ENCODE measurements at regions not wholly inside any gene's neighbourhood (a gene's known extent, or its start where the extent isn't known, plus 50 kb on each side); places are given as distances from the start of the nearest gene placed in this dataset.
"Not testable (repeated sequence)": the region's sequence is repeated elsewhere in the genome, so short reads cannot be mapped to it uniquely, and the experiment has no call there.

- intact Hi-C loops (cut with micrococcal nuclease), result no loop called here
- Mint-ChIP-seq H3K4me1 (no peaks in the 10 kb centered on the region), H3K4me3 (no peak overlapping the region), H3K27ac (no peak overlapping the region), H3K36me3 (ENCODE audit: low read depth) (no peaks in the 10 kb centered on the region), H3K27me3 (no peaks in the 10 kb centered on the region), H3K9me3 (peaks cover 7% of the 10 kb centered on the region)
- no peak for DNase-seq
Observed at GRCh38 chr3:109863701-109864100, 526.4 kb upstream of the DPPA4 start.

- intact Hi-C loops (cut with micrococcal nuclease), result no loop called here
- no peaks in the 10 kb centered on the region for H3K4me1 Mint-ChIP-seq
- no peak overlapping the region for H3K27ac Mint-ChIP-seq
- H3K9me3 Mint-ChIP-seq, result peaks cover 5% of the 10 kb centered on the region
- no peaks in the 10 kb centered on the region for H3K27me3 Mint-ChIP-seq
- no peak overlapping the region for H3K4me3 Mint-ChIP-seq
- H3K36me3 Mint-ChIP-seq (ENCODE audit: low read depth), result no peaks in the 10 kb centered on the region
- DNase-seq, result no peak
Observed at GRCh38 chr3:109864452-109864851, 527.1 kb upstream of the DPPA4 start.

DNA sequence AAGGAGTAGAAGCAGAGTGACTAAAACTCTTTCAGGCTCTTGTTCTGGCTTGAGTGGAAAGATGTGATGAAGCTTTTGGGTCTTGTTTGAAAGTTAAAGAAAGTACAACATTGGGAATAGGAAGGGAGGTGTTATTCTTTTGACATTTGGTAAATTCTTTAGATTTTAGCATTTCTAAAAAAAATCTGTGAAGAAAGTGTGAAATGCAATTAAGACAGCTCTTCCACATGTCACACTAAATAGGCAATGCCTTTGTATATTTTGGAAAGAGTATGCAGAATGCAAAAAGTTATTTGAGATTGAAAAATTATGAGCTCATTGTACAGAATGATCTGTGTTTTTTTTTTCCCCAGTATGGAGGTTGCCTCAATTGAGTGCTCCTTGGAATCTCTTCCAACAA, 532.2 kb upstream of the DPPA4 start:
- H3K27ac Mint-ChIP-seq, result no peak overlapping the region
- H3K36me3 Mint-ChIP-seq (ENCODE audit: low read depth), result no peaks in the 10 kb centered on the region
- intact Hi-C loops (cut with micrococcal nuclease), result no loop called here
- H3K9me3 Mint-ChIP-seq, result no peaks in the 10 kb centered on the region
- no peak overlapping the region for H3K4me3 Mint-ChIP-seq
- H3K27me3 Mint-ChIP-seq, result no peaks in the 10 kb centered on the region
- no peaks in the 10 kb centered on the region for H3K4me1 Mint-ChIP-seq
- no peak for DNase-seq

DNA sequence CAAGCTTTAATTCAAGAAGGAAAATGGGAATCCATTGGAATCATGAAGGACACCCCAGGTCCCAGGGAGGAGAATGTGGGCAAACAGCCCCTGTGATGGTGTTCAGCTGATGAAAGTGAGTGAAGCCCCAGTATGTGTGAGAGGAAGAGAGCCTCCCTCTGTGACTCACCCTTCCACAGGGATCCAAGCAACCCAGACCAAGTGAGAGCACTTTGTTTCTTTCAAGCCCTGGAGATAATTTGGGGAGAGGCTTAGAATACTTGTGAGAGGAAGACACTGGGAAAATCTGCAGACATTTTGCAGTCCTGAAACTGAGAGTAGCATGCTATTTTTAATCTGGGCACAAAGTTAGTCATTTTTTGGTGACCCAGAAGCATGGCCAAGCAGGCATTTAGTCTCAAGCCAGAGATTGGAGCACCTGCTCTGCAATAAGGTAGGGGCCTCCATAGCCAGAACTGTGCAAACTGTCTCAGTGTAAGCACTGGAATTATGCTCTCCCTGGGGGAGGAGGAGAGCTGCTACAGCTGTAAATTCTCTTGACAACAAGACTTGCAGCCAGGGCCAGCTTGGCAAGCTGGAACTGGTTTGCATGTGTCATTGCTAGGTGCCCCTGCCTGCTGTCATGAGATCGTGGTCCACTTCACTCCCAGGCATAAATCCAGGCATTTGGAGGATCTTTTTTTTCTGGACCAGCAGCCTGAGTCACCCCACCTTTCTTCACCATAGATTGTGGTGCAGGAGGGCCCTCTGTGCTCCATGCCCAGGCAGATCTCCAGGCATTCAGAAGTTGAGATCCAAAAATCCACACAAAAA, 537.8 kb upstream of the DPPA4 start:
- H3K27me3 Mint-ChIP-seq, result no peaks in the 10 kb centered on the region
- no peak overlapping the region for H3K4me3 Mint-ChIP-seq
- DNase-seq, result no peak
- H3K9me3 Mint-ChIP-seq, result peaks cover 6% of the 10 kb centered on the region
- no peaks in the 10 kb centered on the region for H3K36me3 Mint-ChIP-seq (ENCODE audit: low read depth)
- H3K27ac Mint-ChIP-seq, result no peak overlapping the region
- no peaks in the 10 kb centered on the region for H3K4me1 Mint-ChIP-seq
- intact Hi-C loops (cut with micrococcal nuclease), result no loop called here

DNA sequence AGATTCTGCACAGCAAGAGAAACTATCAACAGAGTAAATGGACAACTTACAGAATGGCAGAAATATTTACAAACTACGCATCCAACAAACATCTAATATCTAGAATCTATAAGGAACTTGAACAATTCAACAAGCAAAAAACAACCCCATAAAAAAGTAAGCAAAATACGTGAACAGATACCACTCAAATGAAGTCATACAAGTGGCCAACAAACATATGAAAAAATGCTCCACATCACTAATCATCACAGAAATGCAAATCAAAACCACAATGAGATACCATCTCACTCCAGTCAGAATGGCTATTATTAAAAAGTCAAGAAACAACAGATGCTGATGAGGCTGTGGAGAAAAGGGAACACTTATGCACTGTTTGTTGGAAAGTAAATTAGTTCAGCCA, 540.3 kb upstream of the DPPA4 start:
- H3K4me3 Mint-ChIP-seq; H3K4me1 Mint-ChIP-seq; DNase-seq; H3K36me3 Mint-ChIP-seq (ENCODE audit: low read depth); intact Hi-C loops (cut with micrococcal nuclease); H3K9me3 Mint-ChIP-seq; H3K27ac Mint-ChIP-seq; H3K27me3 Mint-ChIP-seq: not testable (repeated sequence)

DNA sequence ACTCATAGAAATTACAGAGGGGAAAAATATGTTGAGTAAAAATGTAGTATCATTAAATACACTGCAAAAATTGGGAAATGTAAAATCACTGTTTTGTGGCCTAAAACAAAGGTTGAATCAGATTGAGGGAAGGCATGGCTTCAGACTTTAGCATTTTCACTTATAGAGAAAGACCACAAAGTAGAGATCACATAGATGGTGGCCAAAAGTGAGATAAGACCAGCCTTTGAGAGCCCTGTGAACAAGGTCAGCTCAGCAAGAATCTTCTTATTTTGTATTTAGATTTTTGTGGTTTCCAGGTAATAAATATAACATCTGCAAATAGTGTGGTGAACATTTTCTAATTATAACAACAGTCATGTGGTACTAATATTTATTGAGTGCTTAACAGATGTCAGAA, 544.8 kb upstream of the DPPA4 start:
- no peak for DNase-seq
- H3K27me3 Mint-ChIP-seq, result no peaks in the 10 kb centered on the region
- no peak overlapping the region for H3K27ac Mint-ChIP-seq
- intact Hi-C loops (cut with micrococcal nuclease), result no loop called here
- peaks cover 9% of the 10 kb centered on the region for H3K9me3 Mint-ChIP-seq
- H3K36me3 Mint-ChIP-seq (ENCODE audit: low read depth), result no peaks in the 10 kb centered on the region
- no peaks in the 10 kb centered on the region for H3K4me1 Mint-ChIP-seq
- no peak overlapping the region for H3K4me3 Mint-ChIP-seq

DNA sequence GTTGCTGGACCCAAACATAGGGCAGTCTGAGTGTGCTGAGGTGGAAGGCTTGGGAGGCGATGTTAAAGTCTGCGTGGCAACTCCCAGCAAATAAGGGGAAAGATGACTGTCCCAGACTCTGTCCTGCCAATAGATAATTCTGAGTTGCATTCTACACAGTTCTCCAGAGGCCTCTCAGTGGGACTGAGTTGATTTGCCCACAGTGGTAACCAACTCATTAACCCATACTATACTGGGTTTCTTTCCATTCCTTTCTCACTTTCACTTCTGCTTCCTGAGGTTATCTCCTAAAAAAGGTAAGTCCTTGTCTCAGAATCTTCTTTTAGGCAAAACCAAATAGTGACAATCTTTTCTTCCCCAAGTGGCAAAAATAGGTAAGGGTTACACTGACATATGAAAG, 549.9 kb upstream of the DPPA4 start:
- no peak for DNase-seq
- intact Hi-C loops (cut with micrococcal nuclease), result no loop called here
- H3K4me1 Mint-ChIP-seq, result no peaks in the 10 kb centered on the region
- H3K27ac Mint-ChIP-seq, result no peak overlapping the region
- H3K27me3 Mint-ChIP-seq, result no peaks in the 10 kb centered on the region
- no peaks in the 10 kb centered on the region for H3K36me3 Mint-ChIP-seq (ENCODE audit: low read depth)
- no peak overlapping the region for H3K4me3 Mint-ChIP-seq
- H3K9me3 Mint-ChIP-seq, result peaks cover 9% of the 10 kb centered on the region

DNA sequence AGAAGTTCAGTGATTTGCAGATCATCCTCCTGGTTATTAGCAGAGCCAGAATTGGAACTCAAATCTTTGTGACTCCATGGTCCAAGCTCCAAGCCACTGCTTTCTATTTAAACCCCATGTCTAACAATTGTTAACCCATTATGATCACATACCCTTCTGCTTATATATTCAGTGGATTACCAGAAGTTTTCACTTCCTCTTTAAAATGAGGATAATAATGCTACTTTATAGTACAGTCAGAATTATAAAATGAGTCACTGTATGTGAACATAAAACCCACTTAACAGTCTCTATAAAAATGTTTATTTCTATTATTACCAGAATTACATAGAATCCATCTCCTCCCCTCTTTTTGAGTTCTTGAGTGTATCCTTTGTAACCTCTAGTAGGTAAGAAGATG, 550.7 kb upstream of the DPPA4 start:
- intact Hi-C loops (cut with micrococcal nuclease), result no loop called here

DNA sequence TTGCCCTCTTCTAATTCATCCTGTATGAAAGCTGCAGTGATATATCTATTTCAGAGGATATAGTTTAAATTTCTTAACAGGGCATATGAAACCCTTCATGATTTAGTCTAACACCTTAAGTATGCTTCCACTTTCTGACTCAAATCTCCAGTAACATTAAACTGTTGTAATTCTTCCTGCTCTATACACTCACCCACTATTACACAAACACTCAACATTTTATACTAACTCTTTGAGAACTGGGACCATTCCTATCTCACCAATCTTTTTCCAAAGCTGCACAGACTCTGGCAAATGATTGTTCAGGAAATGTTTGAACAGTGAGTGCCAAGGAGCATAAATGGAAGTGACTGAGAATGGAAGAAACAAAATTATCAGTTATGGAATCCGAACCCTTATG, 560.4 kb upstream of the DPPA4 start:
- Mint-ChIP-seq H3K4me3 (no peak overlapping the region), H3K9me3 (no peaks in the 10 kb centered on the region), H3K36me3 (ENCODE audit: low read depth) (no peaks in the 10 kb centered on the region), H3K27me3 (no peaks in the 10 kb centered on the region), H3K27ac (no peak overlapping the region), H3K4me1 (peaks cover 8% of the 10 kb centered on the region)
- intact Hi-C loops (cut with micrococcal nuclease), result no loop called here
- no peak for DNase-seq

More for the DNA sequence above, 550.7 kb upstream of the DPPA4 start:
- no peak for DNase-seq
- no peaks in the 10 kb centered on the region for H3K27me3 Mint-ChIP-seq
- H3K4me1 Mint-ChIP-seq, result no peaks in the 10 kb centered on the region
- H3K27ac Mint-ChIP-seq, result no peak overlapping the region
- H3K36me3 Mint-ChIP-seq (ENCODE audit: low read depth), result no peaks in the 10 kb centered on the region
- H3K9me3 Mint-ChIP-seq, result peaks cover 9% of the 10 kb centered on the region
- H3K4me3 Mint-ChIP-seq, result no peak overlapping the region

- intact Hi-C loops (cut with micrococcal nuclease), result no loop called here
- Mint-ChIP-seq H3K9me3 (no peaks in the 10 kb centered on the region), H3K27ac (no peak overlapping the region)
Observed at GRCh38 chr3:109899925-109900324, 562.6 kb upstream of the DPPA4 start.

GRCh38 chr3:109900783-109901182, 563.4 kb upstream of the DPPA4 start:
- H3K9me3 Mint-ChIP-seq, result no peaks in the 10 kb centered on the region
- no peaks in the 10 kb centered on the region for H3K27me3 Mint-ChIP-seq
- no peak for DNase-seq
- no peak overlapping the region for H3K27ac Mint-ChIP-seq
- no peak overlapping the region for H3K4me3 Mint-ChIP-seq
- no peaks in the 10 kb centered on the region for H3K36me3 Mint-ChIP-seq (ENCODE audit: low read depth)
- H3K4me1 Mint-ChIP-seq, result peaks cover 8% of the 10 kb centered on the region
- intact Hi-C loops (cut with micrococcal nuclease), result no loop called here

More at GRCh38 chr3:109899925-109900324, 562.6 kb upstream of the DPPA4 start:
- no peaks in the 10 kb centered on the region for H3K27me3 Mint-ChIP-seq
- H3K4me1 Mint-ChIP-seq, result peaks cover 8% of the 10 kb centered on the region
- no peaks in the 10 kb centered on the region for H3K36me3 Mint-ChIP-seq (ENCODE audit: low read depth)
- no peak overlapping the region for H3K4me3 Mint-ChIP-seq
- DNase-seq, result no peak

GRCh38 chr3:109902549-109902948, 565.2 kb upstream of the DPPA4 start:
- H3K4me1 Mint-ChIP-seq, result peaks cover 8% of the 10 kb centered on the region
- H3K27me3 Mint-ChIP-seq, result no peaks in the 10 kb centered on the region
- no peak for DNase-seq
- no peak overlapping the region for H3K4me3 Mint-ChIP-seq
- H3K9me3 Mint-ChIP-seq, result peaks cover 9% of the 10 kb centered on the region
- intact Hi-C loops (cut with micrococcal nuclease), result no loop called here
- no peaks in the 10 kb centered on the region for H3K36me3 Mint-ChIP-seq (ENCODE audit: low read depth)
- H3K27ac Mint-ChIP-seq, result no peak overlapping the region

- H3K9me3 Mint-ChIP-seq, result peaks cover 9% of the 10 kb centered on the region
- no peak overlapping the region for H3K4me3 Mint-ChIP-seq
- H3K27ac Mint-ChIP-seq, result no peak overlapping the region
- peaks cover 8% of the 10 kb centered on the region for H3K4me1 Mint-ChIP-seq
- intact Hi-C loops (cut with micrococcal nuclease), result no loop called here
- H3K27me3 Mint-ChIP-seq, result no peaks in the 10 kb centered on the region
- DNase-seq, result no peak
- no peaks in the 10 kb centered on the region for H3K36me3 Mint-ChIP-seq (ENCODE audit: low read depth)
Observed at GRCh38 chr3:109903100-109903499, 565.8 kb upstream of the DPPA4 start.

GRCh38 chr3:109910772-109911171, 573.4 kb upstream of the DPPA4 start:
- no peak overlapping the region for H3K27ac Mint-ChIP-seq
- intact Hi-C loops (cut with micrococcal nuclease), result no loop called here
- H3K36me3 Mint-ChIP-seq (ENCODE audit: low read depth), result no peaks in the 10 kb centered on the region
- H3K4me3 Mint-ChIP-seq, result no peak overlapping the region
- H3K9me3 Mint-ChIP-seq, result peaks cover 12% of the 10 kb centered on the region
- H3K27me3 Mint-ChIP-seq, result no peaks in the 10 kb centered on the region
- no peak for DNase-seq
- H3K4me1 Mint-ChIP-seq, result no peaks in the 10 kb centered on the region

DNA sequence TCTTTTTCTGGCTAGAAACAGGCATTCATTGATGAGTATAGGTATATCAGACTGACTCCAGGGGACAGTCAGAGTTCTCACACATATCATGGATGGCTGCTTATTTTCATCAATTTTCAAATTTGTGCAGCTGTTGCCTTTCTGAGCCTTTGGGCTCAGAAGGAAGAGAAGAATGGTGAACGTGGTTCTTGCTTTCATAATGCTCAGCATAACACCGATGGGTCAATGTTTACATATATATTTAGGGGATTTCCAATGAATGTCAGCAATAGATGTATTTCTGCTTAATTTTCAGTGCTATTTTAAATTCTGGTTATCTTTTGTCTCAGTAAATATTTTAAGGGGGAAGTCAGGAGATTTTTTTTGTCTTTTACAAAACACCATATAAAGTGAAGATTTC, 581.4 kb upstream of the DPPA4 start:
- H3K4me1 Mint-ChIP-seq, result no peaks in the 10 kb centered on the region
- H3K4me3 Mint-ChIP-seq, result no peak overlapping the region
- H3K27me3 Mint-ChIP-seq, result no peaks in the 10 kb centered on the region
- no peak overlapping the region for H3K27ac Mint-ChIP-seq
- no peaks in the 10 kb centered on the region for H3K36me3 Mint-ChIP-seq (ENCODE audit: low read depth)
- intact Hi-C loops (cut with micrococcal nuclease), result no loop called here
- DNase-seq, result no peak
- peaks cover 2% of the 10 kb centered on the region for H3K9me3 Mint-ChIP-seq
